NOMO-1 treated with DMSO at 0.1 percent for 48 hours (cell line): ENCODE measurements at regions not wholly inside any gene's neighbourhood (a gene's known extent, or its start where the extent isn't known, plus 50 kb on each side); places are given as distances from the start of the nearest gene placed in this dataset.
A peak's percentile ranks its signal among the peaks of the same experiment; 100 is the strongest.

Experiments used
- DNase-seq: peaks from one replicate; lab custom pipeline; 2025; ENCODE audit not compliant: unreplicated experiment; lab: John Stamatoyannopoulos, UW

GRCh38 chr12:89020689-89021088 is 331.6 kb downstream of the DUSP6 start:
- DNase-seq = no peak

GRCh38 chr12:89020121-89020480 is 332.2 kb downstream of the DUSP6 start:
- no peak for DNase-seq

GRCh38 chr12:89019439-89020120 is 332.7 kb downstream of the DUSP6 start:
- DNase-seq = peak; percentile 80

GRCh38 chr12:89016970-89017778 is 335.1 kb downstream of the DUSP6 start:
- peak; percentile 56 for DNase-seq

GRCh38 chr12:89015419-89015818 is 336.9 kb downstream of the DUSP6 start:
- no peak for DNase-seq

- DNase-seq = no peak
Observed at GRCh38 chr12:88998421-88998820, 353.9 kb downstream of the DUSP6 start.

- DNase-seq = no peak
Observed at GRCh38 chr12:88996200-88996788, 356.0 kb downstream of the DUSP6 start.

- DNase-seq = no peak
Observed at GRCh38 chr12:88994971-88995370, 357.3 kb downstream of the DUSP6 start.

- DNase-seq = no peak
Observed at GRCh38 chr12:88994537-88994936, 357.8 kb downstream of the DUSP6 start.

- peak; percentile 67 for DNase-seq
Observed at GRCh38 chr12:88993651-88994050, 358.6 kb downstream of the DUSP6 start.

- DNase-seq = no peak
Observed at GRCh38 chr12:88986056-88986455, 366.2 kb downstream of the DUSP6 start.

GRCh38 chr12:88985631-88986030 is 366.7 kb downstream of the DUSP6 start:
- DNase-seq = no peak

- no peak for DNase-seq
Observed at GRCh38 chr12:88985011-88985410, 367.3 kb downstream of the DUSP6 start.

- DNase-seq = no peak
Observed at GRCh38 chr12:88982694-88983093, 369.6 kb downstream of the DUSP6 start.

GRCh38 chr12:88977115-88977514 is 375.2 kb downstream of the DUSP6 start:
- no peak for DNase-seq

- DNase-seq = no peak
Observed at GRCh38 chr12:88973998-88974397, 378.3 kb downstream of the DUSP6 start.

- DNase-seq = no peak
Observed at GRCh38 chr12:88970740-88971139, 381.6 kb downstream of the DUSP6 start.

GRCh38 chr12:88969127-88969526 is 383.2 kb downstream of the DUSP6 start:
- no peak for DNase-seq

GRCh38 chr12:88960213-88960878 is 380.1 kb upstream of the KITLG start:
- no peak for DNase-seq

GRCh38 chr12:88958946-88959345 is 378.7 kb upstream of the KITLG start:
- DNase-seq = no peak

GRCh38 chr12:88958153-88958552 is 377.9 kb upstream of the KITLG start:
- DNase-seq = no peak

- DNase-seq = no peak
Observed at GRCh38 chr12:88957358-88957757, 377.1 kb upstream of the KITLG start.
